ENCODE measurements at regions not wholly inside any gene's neighbourhood (a gene's known extent, or its start where the extent isn't known, plus 50 kb on each side); places are given as distances from the start of the nearest gene placed in this dataset.

- TF ChIP-seq CTCF (IDR thresholded peaks at IDR 0.05; ENCODE audit: low read depth, low read length, poor library complexity, severe bottlenecking), result no peak
- no peak for TF ChIP-seq EZH2phosphoT487 (IDR thresholded peaks at IDR 0.05; ENCODE audit: borderline replicate concordance, low read length)
Measured at GRCh38 chr2:172350839-172351479, 76.4 kb upstream of the ITGA6 start.
